HepG2 (cell line): ENCODE measurements at regions not wholly inside any gene's neighbourhood (a gene's known extent, or its start where the extent isn't known, plus 50 kb on each side); places are given as distances from the start of the nearest gene placed in this dataset.

Source experiments
- ATAC-seq: fragments of 200-7000 bp; cut with Tn5 transposase; 3 replicates; pipeline ENCODE4 v1.9.1; 2020; ENCODE audit warnings: mild to moderate bottlenecking, moderate library complexity
- BruUV-seq: library from RNA; stranded (reverse); fragments of 400-500 nt; replicated peaks from 2 replicates; lab custom pipeline; 2021; lab: Mats Ljungman, UMichigan
- CTCF ChIA-PET: fragments of 300-600 bp; formaldehyde crosslinking; extraction: SDS; loops from one replicate; lab custom pipeline; 2021; ENCODE audit warnings: low total read pairs, inconsistent platforms, low intra/inter-chr PET ratio; lab: Yijun Ruan, JAX
- POLR2A ChIA-PET: fragments of 350-600 bp; sonication (Branson Sonifier 250); formaldehyde crosslinking; loops from one replicate; lab custom pipeline; 2020; ENCODE audit warnings: antibody characterized with exemption, inconsistent platforms; lab: Yijun Ruan, JAX
- DNase-seq: peaks from one replicate; pipeline ENCODE4 v3.0.0-alpha.2; 2015; ENCODE audit warnings: low spot score
- FAIRE-seq: peaks from 3 replicates; lab custom pipeline; 2011; peaks lifted over from hg19 to GRCh38; lab: Jason Lieb, UNC
- H2AFZ ChIP-seq: one replicate; pipeline ENCODE4 v1.6.1; 2011; ENCODE audit warnings: low read length, inconsistent platforms
- H3K27ac ChIP-seq: fragments of 300-600 bp; 3 replicates; pipeline ENCODE4 v1.8.0; 2011; ENCODE audit warnings: mixed run types, mild to moderate bottlenecking, mixed read lengths, low read length, inconsistent platforms; ENCODE audit not compliant: insufficient read depth; ENCODE audit errors: extremely low read length
- H3K27me3 ChIP-seq, 2 experiments: fragments of 200-600 bp in 1 of 2; 2 replicates in 1 of 2; 3 replicates in 1 of 2; pipeline versions ENCODE4 v1.6.0 to v1.8.0; 2011; ENCODE audit warnings: low read length in 2 of 2, mild to moderate bottlenecking in 2 of 2, moderate library complexity in 2 of 2, inconsistent platforms in 1 of 2; ENCODE audit not compliant: insufficient read depth in 2 of 2, control insufficient read depth in 1 of 2
- H3K36me3 ChIP-seq, 2 experiments: fragments of 200-600 bp in 1 of 2; replicated peaks in 1 of 2; 2 replicates in 1 of 2; 3 replicates in 1 of 2; pipeline versions ENCODE4 v1.5.1 to v1.8.0; 2011; ENCODE audit warnings: low read length in 2 of 2, inconsistent platforms in 1 of 2; ENCODE audit not compliant: insufficient read depth in 2 of 2, control insufficient read depth in 1 of 2
- H3K4me1 ChIP-seq: 2 replicates; pipeline ENCODE4 v1.5.1; 2012; ENCODE audit warnings: low read length, inconsistent platforms; ENCODE audit not compliant: insufficient read depth
- H3K4me2 ChIP-seq: 2 replicates; pipeline ENCODE4 v1.6.0; 2011; ENCODE audit warnings: low read depth, low read length, inconsistent platforms
- H3K4me3 ChIP-seq, 3 experiments: fragments of 200-600 bp in 1 of 3; sonication (generic), shearing (Covaris generic) in 1 of 3; replicated peaks in 1 of 3; 2 replicates each; pipeline ENCODE4 v1.5.1; 2011 to 2016; ENCODE audit warnings: low read length in 3 of 3, inconsistent platforms in 2 of 3, low read depth in 2 of 3, mild to moderate bottlenecking in 2 of 3, control low read depth in 1 of 3, mixed read lengths in 1 of 3; ENCODE audit not compliant: insufficient read depth in 1 of 3
- H3K79me2 ChIP-seq: one replicate; pipeline ENCODE4 v1.6.1; 2011; ENCODE audit warnings: low read length, inconsistent platforms; ENCODE audit not compliant: insufficient read depth
- H3K9ac ChIP-seq: 2 replicates; pipeline ENCODE4 v1.6.0; 2011; ENCODE audit warnings: mild to moderate bottlenecking, low read depth, low read length, inconsistent platforms; ENCODE audit not compliant: insufficient read depth
- H3K9me3 ChIP-seq: 2 replicates; pipeline ENCODE4 v1.5.1; 2012; ENCODE audit warnings: mild to moderate bottlenecking, low read length
- H4K20me1 ChIP-seq: 2 replicates; pipeline ENCODE4 v1.6.0; 2011; ENCODE audit warnings: inconsistent platforms, mild to moderate bottlenecking, low read length, moderate library complexity; ENCODE audit not compliant: insufficient read depth
- AHDC1 ChIP-seq: sonication (generic); formaldehyde crosslinking; IDR thresholded peaks from 2 replicates; pipeline ENCODE4 v1.5.1; 2020; ENCODE audit warnings: mild to moderate bottlenecking, missing genetic modification reagents, borderline replicate concordance
- CTCF ChIP-seq: sonication (generic); formaldehyde crosslinking; IDR thresholded peaks from 2 replicates; pipeline ENCODE4 v1.5.0; 2020; ENCODE audit warnings: mild to moderate bottlenecking, missing genetic modification reagents, moderate library complexity
- KDM2A ChIP-seq: sonication (generic); formaldehyde crosslinking; IDR thresholded peaks from 2 replicates; pipeline ENCODE4 v1.4.0; 2020; ENCODE audit warnings: low read depth, missing genetic modification reagents, borderline replicate concordance
- MNT ChIP-seq: fragments of 450-650 bp; IDR thresholded peaks from 2 replicates; pipeline ENCODE4 v1.6.1; 2016
- PHF20 ChIP-seq: sonication (generic); formaldehyde crosslinking; IDR thresholded peaks from 2 replicates; pipeline ENCODE4 v1.5.0; 2020; ENCODE audit warnings: mild to moderate bottlenecking, missing genetic modification reagents
- PITX1 ChIP-seq: sonication (generic); formaldehyde crosslinking; IDR thresholded peaks from 2 replicates; pipeline ENCODE4 v1.5.1; 2020; ENCODE audit warnings: mild to moderate bottlenecking, missing genetic modification reagents
- SMAD9 ChIP-seq: sonication (generic); formaldehyde crosslinking; IDR thresholded peaks from 2 replicates; pipeline ENCODE4 v1.5.1; 2020; ENCODE audit warnings: mild to moderate bottlenecking, missing genetic modification reagents
- SP4 ChIP-seq: sonication (generic); formaldehyde crosslinking; IDR thresholded peaks from 2 replicates; pipeline ENCODE4 v1.8.1; 2023; ENCODE audit warnings: mild to moderate bottlenecking, missing genetic modification reagents
- ZNF10 ChIP-seq: sonication (generic); formaldehyde crosslinking; IDR thresholded peaks from 2 replicates; pipeline ENCODE4 v1.4.0; 2020; ENCODE audit warnings: mild to moderate bottlenecking, low read depth, missing genetic modification reagents, borderline replicate concordance
- ZNF326 ChIP-seq: sonication (generic); formaldehyde crosslinking; IDR thresholded peaks from 2 replicates; pipeline ENCODE4 v1.4.0; 2020; ENCODE audit warnings: missing genetic modification reagents, borderline replicate concordance
- ZNF44 ChIP-seq: sonication (generic); formaldehyde crosslinking; IDR thresholded peaks from 2 replicates; pipeline ENCODE4 v1.5.1; 2020; ENCODE audit warnings: mild to moderate bottlenecking, missing genetic modification reagents
- ZNF441 ChIP-seq: sonication (generic); formaldehyde crosslinking; IDR thresholded peaks from 2 replicates; pipeline ENCODE4 v1.7.0; 2021; ENCODE audit warnings: missing genetic modification reagents, borderline replicate concordance
- ZNF557 ChIP-seq: sonication (generic); formaldehyde crosslinking; IDR thresholded peaks from 2 replicates; pipeline ENCODE4 v1.4.0; 2020; ENCODE audit warnings: missing genetic modification reagents
- ZNF580 ChIP-seq: IDR thresholded peaks from 2 replicates; pipeline ENCODE4 v1.6.1; 2016; ENCODE audit warnings: low read depth, borderline replicate concordance
- ZNF709 ChIP-seq: sonication (generic); formaldehyde crosslinking; IDR thresholded peaks from 2 replicates; pipeline ENCODE4 v1.5.0; 2020; ENCODE audit warnings: mild to moderate bottlenecking, missing genetic modification reagents
- ZNF713 ChIP-seq: sonication (generic); formaldehyde crosslinking; IDR thresholded peaks from 2 replicates; pipeline ENCODE4 v1.4.0; 2020; ENCODE audit warnings: mild to moderate bottlenecking, missing genetic modification reagents
- WGBS: methylation state at CpG from one replicate; pipeline ENCODE4 v1.1.6; 2017; ENCODE audit warnings: low lambda C conversion rate; 5-methylcytosine and 5-hydroxymethylcytosine counted together
- in situ Hi-C: cut with HindIII; loops from 2 replicates; pipeline ENCODE4 v1.10.0; 2017; ENCODE audit warnings: low pct_unique_long_range_greater_than_20kb; ENCODE audit not compliant: extremely low pct_ligation_motif_present
- intact Hi-C: fragments of 100-400 bp; cut with micrococcal nuclease; formaldehyde crosslinking; loops from one replicate; pipeline ENCODE4 v1.10.0; 2022; ENCODE audit not compliant: unreplicated experiment

GRCh38 chr11:128291007-128291406 lies 296.4 kb downstream of the ETS1 start:
- H3K36me3 ChIP-seq, result no peaks in the 10 kb centered on the region
- BruUV-seq, result no TSS peak
- no peak overlapping the region for H3K4me2 ChIP-seq
- ChIA-PET POLR2A (no interaction called here), CTCF (interaction anchor here (1.8 kb wide), 1 partner anchor 340 kb away, joined by 41 read pairs; no protein-coding TSS in a partner anchor)
- no peak overlapping the region for H3K4me3 ChIP-seq
- no peak overlapping the region for H3K27ac ChIP-seq
- no peak overlapping the region for H3K9ac ChIP-seq
- ATAC-seq, result no peak
- WGBS, result 25% methylated on average over 8 of the region's 8 CpGs
- in situ Hi-C loops, result no loop called here
- peaks cover 12% of the 10 kb centered on the region for H3K4me1 ChIP-seq
- no peaks in the 10 kb centered on the region for H3K9me3 ChIP-seq
- no peak overlapping the region for H2AFZ ChIP-seq
- no peak for DNase-seq
- H3K27me3 ChIP-seq, result peaks cover 0 to 8% of the 10 kb centered on the region in 2 experiments; a peak in 1 of 5 replicates
- no peaks in the 10 kb centered on the region for H3K79me2 ChIP-seq
- H4K20me1 ChIP-seq, result no peaks in the 10 kb centered on the region
- intact Hi-C loops, result loop anchor here (2.0 to 5.0 kb wide), 3 partner anchors 44 to 540 kb away; no protein-coding TSS in a partner anchor
- FAIRE-seq, result no peak
- no peak for TF ChIP-seq ZNF713
- no peak for TF ChIP-seq ZNF580 (CRISPR knock-in tag)
- no peak for TF ChIP-seq MNT
- TF ChIP-seq ZNF709 (CRISPR knock-in tag), result no peak
- no peak for TF ChIP-seq SP4 (CRISPR knock-in tag)
- no peak for TF ChIP-seq ZNF557 (CRISPR knock-in tag)
- TF ChIP-seq AHDC1 (CRISPR knock-in tag), result no peak
- TF ChIP-seq CTCF (CRISPR knock-in tag), result no peak
- no peak for TF ChIP-seq ZNF10 (CRISPR knock-in tag)
- TF ChIP-seq PHF20 (CRISPR knock-in tag), result no peak
- no peak for TF ChIP-seq KDM2A
- TF ChIP-seq PITX1, result no peak
- TF ChIP-seq ZNF44, result no peak
- no peak for TF ChIP-seq SMAD9 (CRISPR knock-in tag)
- TF ChIP-seq ZNF326 (CRISPR knock-in tag), result no peak
- TF ChIP-seq ZNF441 (CRISPR knock-in tag), result no peak
